ENCODE measurements at regions not wholly inside any gene's neighbourhood (a gene's known extent, or its start where the extent isn't known, plus 50 kb on each side); places are given as distances from the start of the nearest gene placed in this dataset.

- Histone ChIP-seq H3K27me3 (no peaks in the 10 kb centered on the region), H3K4me3 (no peak overlapping the region), H3K36me3 (no peaks in the 10 kb centered on the region), H3K9me3 (ENCODE audit: low read depth) (no peaks in the 10 kb centered on the region), H3K4me1 (ENCODE audit: low read depth) (peaks cover 6% of the 10 kb centered on the region), H3K27ac (no peak overlapping the region)
- no peak for DNase-seq (ENCODE audit: low read depth in 1 of 2, low spot score in 1 of 2)
- TF ChIP-seq, protein P1, sequence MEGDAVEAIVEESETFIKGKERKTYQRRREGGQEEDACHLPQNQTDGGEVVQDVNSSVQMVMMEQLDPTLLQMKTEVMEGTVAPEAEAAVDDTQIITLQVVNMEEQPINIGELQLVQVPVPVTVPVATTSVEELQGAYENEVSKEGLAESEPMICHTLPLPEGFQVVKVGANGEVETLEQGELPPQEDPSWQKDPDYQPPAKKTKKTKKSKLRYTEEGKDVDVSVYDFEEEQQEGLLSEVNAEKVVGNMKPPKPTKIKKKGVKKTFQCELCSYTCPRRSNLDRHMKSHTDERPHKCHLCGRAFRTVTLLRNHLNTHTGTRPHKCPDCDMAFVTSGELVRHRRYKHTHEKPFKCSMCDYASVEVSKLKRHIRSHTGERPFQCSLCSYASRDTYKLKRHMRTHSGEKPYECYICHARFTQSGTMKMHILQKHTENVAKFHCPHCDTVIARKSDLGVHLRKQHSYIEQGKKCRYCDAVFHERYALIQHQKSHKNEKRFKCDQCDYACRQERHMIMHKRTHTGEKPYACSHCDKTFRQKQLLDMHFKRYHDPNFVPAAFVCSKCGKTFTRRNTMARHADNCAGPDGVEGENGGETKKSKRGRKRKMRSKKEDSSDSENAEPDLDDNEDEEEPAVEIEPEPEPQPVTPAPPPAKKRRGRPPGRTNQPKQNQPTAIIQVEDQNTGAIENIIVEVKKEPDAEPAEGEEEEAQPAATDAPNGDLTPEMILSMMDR (IDR thresholded peaks at IDR 0.05; ENCODE audit: low read depth, low read length): no peak
These were observed 469.8 kb downstream of the USP25 start for GRCh38 chr21:16199539-16199938.

DNA sequence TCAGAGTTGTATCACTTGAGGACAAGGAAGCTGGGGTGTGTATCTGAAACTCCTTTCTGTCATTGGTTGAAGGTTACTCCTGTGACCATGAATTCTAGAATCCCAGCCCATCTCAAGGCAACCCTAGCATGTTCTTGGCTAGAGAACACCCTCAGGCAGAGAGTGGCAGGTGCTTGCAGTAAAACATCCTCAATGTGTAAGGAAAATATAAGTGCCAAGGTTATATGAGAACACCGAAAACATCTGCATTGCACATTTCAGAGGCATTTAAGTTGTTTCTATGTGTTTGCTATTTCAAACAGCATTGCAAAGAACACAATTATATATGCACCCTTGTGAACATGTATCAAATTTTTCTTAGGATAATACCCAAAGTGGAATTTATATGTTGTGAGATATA, 471.9 kb downstream of the USP25 start:
- no peak overlapping the region for H3K27ac ChIP-seq
- TF ChIP-seq, protein P1 (IDR thresholded peaks at IDR 0.05; ENCODE audit: low read depth, low read length): no peak
- no peaks in the 10 kb centered on the region for H3K36me3 ChIP-seq
- no peaks in the 10 kb centered on the region for H3K9me3 ChIP-seq (ENCODE audit: low read depth)
- DNase-seq (ENCODE audit: low read depth in 1 of 2, low spot score in 1 of 2): no peak
- H3K4me3 ChIP-seq: no peak overlapping the region
- no peaks in the 10 kb centered on the region for H3K27me3 ChIP-seq
- peaks cover 3% of the 10 kb centered on the region for H3K4me1 ChIP-seq (ENCODE audit: low read depth)

- Histone ChIP-seq H3K4me1 (ENCODE audit: low read depth) (peaks cover 16% of the 10 kb centered on the region), H3K4me3 (no peak overlapping the region), H3K27ac (no peak overlapping the region), H3K36me3 (no peaks in the 10 kb centered on the region), H3K27me3 (no peaks in the 10 kb centered on the region), H3K9me3 (ENCODE audit: low read depth) (no peaks in the 10 kb centered on the region)
- TF ChIP-seq, protein P1 (IDR thresholded peaks at IDR 0.05; ENCODE audit: low read depth, low read length): no peak
- no peak for DNase-seq (ENCODE audit: low read depth in 1 of 2, low spot score in 1 of 2)
These were observed 475.7 kb downstream of the USP25 start for GRCh38 chr21:16205527-16205926.

GRCh38 chr21:16211339-16212303, 481.8 kb downstream of the USP25 start:
- DNase-seq (ENCODE audit: low read depth in 1 of 2, low spot score in 1 of 2): peak in 1 of 2 donors; percentile 41
- TF ChIP-seq, protein P1 (IDR thresholded peaks at IDR 0.05; ENCODE audit: low read depth, low read length): no peak
- Histone ChIP-seq H3K4me1 (ENCODE audit: low read depth) (peaks cover 67% of the 10 kb centered on the region), H3K4me3 (peak overlapping the region; percentile 9), H3K36me3 (no peaks in the 10 kb centered on the region), H3K27ac (peak overlapping the region; percentile 92), H3K27me3 (no peaks in the 10 kb centered on the region), H3K9me3 (ENCODE audit: low read depth) (no peaks in the 10 kb centered on the region)

DNA sequence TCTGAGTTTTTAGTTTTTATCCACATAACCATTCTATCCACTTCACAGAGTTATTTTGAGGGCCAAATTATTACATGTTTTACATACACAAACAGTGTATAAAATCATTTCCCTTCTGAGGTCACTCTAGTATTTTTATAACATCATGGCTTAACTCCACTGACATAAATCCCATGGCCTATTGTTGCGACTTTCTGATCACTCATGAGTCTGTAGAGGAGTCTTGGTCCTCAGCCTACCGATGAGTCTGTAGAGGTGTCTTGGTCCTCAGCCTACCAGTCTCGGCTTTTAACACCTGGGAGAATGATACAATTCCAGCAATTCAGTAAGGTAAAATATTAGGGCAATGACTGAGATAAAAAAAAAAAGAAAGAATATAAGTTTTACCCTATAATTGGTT, 483.7 kb downstream of the USP25 start:
- H3K36me3 ChIP-seq: no peaks in the 10 kb centered on the region
- H3K27ac ChIP-seq: peak overlapping the region; percentile 92
- DNase-seq (ENCODE audit: low read depth in 1 of 2, low spot score in 1 of 2): no peak
- H3K4me3 ChIP-seq: peak overlapping the region; percentile 9
- H3K9me3 ChIP-seq (ENCODE audit: low read depth): no peaks in the 10 kb centered on the region
- H3K4me1 ChIP-seq (ENCODE audit: low read depth): peaks cover 69% of the 10 kb centered on the region
- TF ChIP-seq, protein P1 (IDR thresholded peaks at IDR 0.05; ENCODE audit: low read depth, low read length): no peak
- H3K27me3 ChIP-seq: no peaks in the 10 kb centered on the region
